Stimulated activated CD8-positive, alpha-beta memory T cell treated with anti-CD3 and anti-CD28 coated beads, Interleukin-12 subunit alpha, Interleukin-12 subunit beta, amount 100 ng/mL, for 24 hours (primary cell): ENCODE measurements at regions not wholly inside any gene's neighbourhood (a gene's known extent, or its start where the extent isn't known, plus 50 kb on each side); places are given as distances from the start of the nearest gene placed in this dataset.

ENCODE experiments used
- DNase-seq: peaks from one replicate; pipeline ENCODE4 v3.0.0-alpha.2; 2020; ENCODE audit errors: extremely low read depth

GRCh38 chr18:46265196-46266156 lies 161.3 kb downstream of the HAUS1 start:
- no peak for DNase-seq

DNA sequence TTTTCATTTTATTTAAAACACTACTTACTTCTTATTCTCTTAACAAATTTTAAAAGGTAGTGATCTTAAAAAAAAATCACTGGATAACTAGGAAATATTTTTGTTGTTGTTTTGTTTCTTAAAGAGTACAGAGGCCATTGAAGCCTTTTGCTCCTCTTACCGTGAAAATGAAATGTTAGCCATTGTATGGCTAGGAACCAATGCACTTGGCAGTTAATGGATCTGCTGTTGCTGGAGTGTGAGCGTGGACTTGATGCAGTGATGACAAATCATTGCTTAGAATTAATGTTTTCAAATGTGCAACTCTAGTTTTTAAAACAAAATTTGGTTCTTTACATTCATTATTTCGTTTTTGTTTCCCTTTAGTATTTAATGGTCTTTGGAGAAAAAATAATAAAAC lies 162.3 kb downstream of the HAUS1 start:
- DNase-seq = no peak

- DNase-seq = no peak
Observed at GRCh38 chr18:46268671-46269070, 164.5 kb downstream of the HAUS1 start.

- no peak for DNase-seq
Observed at GRCh38 chr18:46269275-46269674, 165.1 kb downstream of the HAUS1 start.

DNA sequence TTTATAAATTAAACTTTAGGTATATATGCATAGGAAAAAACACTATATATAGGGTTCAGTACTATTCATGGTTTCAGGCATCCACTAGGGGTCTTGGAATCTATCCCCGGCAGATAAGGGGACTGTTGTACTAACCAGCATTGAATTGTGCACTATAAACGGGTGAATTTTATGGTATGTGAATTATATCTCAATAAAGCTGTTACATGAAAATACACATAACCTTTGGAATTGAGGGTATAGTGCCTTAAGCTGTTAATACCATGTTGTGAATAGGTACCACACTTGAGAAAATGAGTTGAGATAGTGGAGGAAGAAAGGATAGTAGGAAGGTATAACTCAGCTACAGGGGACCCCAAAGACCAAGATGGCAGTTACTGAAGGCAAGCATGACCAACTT lies 167.3 kb downstream of the HAUS1 start:
- no peak for DNase-seq

- no peak for DNase-seq
Observed at GRCh38 chr18:46273861-46274260, 169.7 kb downstream of the HAUS1 start.

GRCh38 chr18:46274266-46274665 lies 170.1 kb downstream of the HAUS1 start:
- no peak for DNase-seq

- DNase-seq = no peak
Observed at GRCh38 chr18:46275370-46275769, 171.2 kb downstream of the HAUS1 start.

- DNase-seq = no peak
Observed at GRCh38 chr18:46276748-46277147, 172.6 kb downstream of the HAUS1 start.

DNA sequence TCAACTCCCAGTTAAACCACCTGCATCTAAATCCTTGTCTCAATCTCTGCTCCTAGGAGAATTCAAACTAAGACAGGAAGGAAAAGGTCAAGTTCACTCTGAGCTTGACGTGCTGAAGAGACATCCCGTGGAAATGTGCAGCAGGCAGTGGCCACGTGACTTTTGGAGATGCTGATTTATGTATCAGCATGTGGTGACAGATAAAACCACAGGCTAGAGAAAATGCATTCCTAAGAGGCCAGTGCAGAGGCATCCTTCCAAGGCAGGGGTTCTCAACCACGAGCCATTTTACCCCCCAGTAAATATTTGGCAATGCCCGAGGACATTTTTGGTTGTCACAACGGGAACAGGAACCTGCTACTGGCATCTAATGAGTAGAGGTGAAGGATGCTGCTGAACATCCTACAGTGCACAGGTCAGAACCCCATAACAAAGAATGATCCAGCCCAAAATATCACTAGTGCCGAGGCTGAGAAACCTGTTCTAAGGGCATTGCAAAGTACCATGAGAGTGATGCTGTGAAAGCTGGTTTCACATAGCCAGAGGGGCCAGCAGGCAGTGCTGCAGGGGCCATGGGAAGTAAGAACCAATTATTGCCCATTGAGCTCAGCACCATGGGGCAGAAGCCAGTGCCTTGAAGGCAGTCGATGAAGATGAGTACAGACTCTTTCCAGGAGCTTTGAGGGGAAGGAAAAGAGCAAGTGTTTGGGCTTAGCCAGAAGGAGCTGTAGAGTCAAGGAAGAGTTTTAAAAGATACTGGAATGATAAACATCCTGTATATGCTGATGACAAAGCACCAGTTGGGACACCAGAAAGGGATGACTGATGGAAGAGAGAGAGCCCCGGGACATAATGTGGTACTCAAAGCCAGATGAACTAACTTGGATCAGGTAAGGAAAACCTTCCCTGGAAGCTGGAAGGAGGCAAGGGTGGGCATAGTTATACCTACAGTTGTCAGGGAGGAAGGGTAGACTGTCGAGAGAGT lies 174.6 kb downstream of the HAUS1 start:
- DNase-seq = no peak

- no peak for DNase-seq
Observed at GRCh38 chr18:46279673-46280072, 175.5 kb downstream of the HAUS1 start.

- DNase-seq = peak; percentile 10
Observed at GRCh38 chr18:46281185-46282176, 177.3 kb downstream of the HAUS1 start.

DNA sequence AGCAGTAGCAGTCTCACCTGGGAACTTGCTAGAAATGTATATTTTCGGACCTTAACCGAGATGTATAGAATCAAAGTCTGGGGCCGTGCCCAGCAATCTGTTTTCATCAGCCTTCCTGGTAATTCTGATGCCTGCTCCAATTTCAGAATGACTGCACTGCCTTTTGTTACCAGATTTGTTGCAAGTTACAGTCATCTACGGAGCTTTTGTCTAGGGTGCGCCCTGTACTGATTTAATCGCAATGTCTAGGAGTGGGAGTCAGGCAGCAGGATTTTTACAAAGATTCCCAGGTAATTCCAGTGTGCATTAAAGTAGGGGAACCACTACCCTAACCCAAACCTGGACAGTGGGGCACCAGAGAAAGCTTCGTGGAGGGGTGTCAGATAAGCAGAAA lies 178.0 kb downstream of the HAUS1 start:
- no peak for DNase-seq

DNA sequence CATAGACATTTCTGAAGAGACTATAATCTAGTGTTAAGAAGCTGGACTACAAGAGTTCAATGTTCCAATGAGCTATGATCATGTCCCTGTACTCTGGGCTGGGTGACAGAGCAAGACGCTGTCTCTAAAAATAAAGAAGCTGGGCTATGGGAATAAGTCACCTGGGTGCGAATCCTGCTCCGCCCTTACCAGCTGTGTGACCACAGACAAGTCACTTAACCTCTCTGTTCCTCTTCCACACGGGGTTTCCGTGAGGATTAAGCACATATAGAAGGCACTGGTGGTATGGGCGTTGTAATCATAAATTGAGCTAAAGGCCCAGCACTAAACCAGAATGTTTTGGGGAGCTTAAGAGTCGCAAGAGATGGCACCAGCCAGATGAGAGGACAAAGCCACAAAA lies 178.5 kb downstream of the HAUS1 start:
- DNase-seq = no peak

DNA sequence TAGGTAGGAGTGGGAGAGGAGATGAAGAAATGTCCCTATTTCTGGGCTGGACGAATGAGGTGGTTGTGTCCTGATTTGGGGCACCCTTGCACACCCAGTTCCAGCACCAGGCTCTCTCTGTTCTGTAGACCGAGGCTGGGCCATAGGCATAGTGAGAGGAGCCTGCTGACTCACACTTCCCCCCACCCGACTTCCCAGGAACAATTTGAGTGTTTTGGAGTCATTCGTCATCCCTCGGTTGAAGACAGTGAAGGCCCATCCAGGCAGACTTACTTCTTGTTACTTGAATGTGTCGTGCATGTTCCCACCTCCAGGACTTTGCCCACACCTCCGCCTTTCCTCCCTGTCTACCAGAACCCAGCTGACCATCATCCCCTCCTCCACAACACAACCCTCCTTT lies 179.1 kb downstream of the HAUS1 start:
- DNase-seq = no peak

GRCh38 chr18:46283895-46284295 lies 179.7 kb downstream of the HAUS1 start:
- no peak for DNase-seq

DNA sequence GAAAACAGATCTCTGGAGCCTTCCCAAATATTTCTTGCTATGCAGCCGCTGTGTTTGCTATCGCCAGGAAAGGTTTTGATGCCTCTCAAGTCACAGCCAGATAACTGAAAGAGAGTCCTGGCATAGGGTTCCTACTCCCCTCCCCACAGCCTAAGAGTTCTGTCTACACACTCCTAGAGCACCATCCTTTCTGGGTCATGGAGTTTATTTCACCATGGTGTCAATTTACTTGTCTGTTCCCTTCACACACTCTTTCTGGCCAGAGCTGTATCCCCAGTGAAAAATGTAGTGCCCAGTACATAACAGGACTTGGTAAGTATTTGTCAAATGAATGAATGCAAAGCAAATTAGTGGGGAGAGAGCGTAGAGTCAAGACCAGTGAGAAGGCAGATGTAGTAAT lies 185.3 kb downstream of the HAUS1 start:
- DNase-seq = no peak

DNA sequence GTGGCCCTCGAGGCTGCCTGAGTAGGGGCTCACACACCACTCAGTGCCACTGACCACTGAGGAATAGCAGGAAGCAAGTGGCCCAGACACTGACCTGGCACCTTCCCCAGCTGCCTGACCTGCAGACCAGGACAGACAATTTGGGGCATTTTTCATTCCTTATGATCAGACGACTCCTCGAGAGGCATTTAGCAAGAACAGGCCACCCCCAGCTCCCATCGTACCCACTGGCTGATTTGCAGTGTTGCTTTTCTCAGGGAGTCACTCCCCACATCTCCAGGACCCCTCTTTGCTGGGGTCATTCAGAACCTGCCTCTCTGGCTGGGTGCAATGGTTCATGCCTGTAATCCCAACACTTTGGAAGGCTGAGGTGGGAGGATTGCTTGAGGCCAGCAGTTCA lies 185.7 kb downstream of the HAUS1 start:
- DNase-seq = no peak

DNA sequence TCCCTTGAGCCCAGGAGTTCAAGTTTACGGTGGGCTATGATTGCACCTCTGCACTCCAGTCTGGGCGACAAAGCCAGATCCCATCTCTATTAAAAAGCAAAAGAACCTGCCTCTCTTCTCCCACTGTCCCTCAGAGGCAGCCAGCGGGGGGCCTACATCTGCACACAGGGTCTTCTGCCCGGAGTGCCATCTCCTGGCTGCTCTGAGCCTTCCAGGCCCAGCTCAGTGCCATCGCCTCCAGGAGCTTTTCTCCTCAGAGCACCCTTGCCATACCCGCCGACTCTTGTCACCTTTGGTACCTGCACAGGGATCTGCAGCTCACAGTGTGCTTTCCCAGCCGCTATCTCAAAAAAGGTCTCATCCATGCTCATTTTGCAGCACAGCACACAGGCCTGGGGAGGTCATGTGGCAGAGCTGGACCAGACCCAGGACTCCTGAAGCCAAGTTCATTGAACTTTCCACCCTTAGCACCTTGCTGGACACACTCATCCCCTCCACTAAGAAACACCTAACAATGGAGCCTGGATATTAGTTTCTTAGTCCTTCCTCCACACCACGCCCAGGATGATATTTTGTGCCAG lies 186.3 kb downstream of the HAUS1 start:
- DNase-seq = no peak

DNA sequence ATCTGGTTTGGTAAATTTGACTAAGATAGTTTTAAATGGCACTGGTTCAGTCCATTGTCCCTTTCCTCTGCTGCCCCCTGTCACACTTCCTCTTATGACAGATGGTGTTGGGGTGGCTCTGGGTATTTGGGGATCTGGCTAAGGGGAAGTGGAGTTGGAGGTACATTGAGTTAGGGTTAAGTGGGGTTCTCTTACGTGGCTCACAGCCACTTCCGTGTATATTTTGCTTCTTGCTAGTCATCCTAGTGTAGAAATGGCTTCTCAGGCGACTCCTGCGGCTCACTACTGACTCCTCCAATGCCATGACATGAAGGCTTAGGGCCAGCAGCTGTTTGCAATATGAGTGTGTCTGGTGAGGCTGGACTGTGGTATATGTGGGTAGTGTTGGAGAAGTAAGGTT lies 187.0 kb downstream of the HAUS1 start:
- no peak for DNase-seq

DNA sequence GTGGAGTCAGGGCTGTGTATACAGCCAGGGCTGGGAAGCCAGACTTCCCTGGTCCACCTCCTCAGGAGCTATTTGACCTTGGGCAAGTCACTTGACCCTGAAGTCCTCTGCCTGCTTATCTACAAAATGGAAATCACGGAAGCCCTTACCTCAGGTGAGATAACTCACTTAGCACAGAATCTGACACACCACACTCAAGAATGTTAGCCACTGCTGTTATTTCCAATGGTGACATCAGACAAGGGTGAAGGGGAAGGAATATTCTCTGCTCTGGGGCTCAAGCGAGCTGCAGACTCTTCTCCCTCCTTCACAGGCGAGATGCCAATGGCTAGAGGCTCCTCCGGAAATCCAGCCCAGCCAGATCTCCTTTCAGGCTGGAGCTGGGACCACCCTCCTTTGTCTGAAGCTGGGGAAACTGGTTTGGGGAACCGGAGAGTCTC lies 189.6 kb downstream of the HAUS1 start:
- no peak for DNase-seq
